ENCODE measurements at regions not wholly inside any gene's neighbourhood (a gene's known extent, or its start where the extent isn't known, plus 50 kb on each side); places are given as distances from the start of the nearest gene placed in this dataset.

- H3K27ac ChIP-seq, result no peak overlapping the region
- H3K4me1 ChIP-seq, result no peaks in the 10 kb centered on the region
- no peak overlapping the region for H3K4me3 ChIP-seq
- DNase-seq (ENCODE audit: low spot score in 2 of 2), result no peak
- no peaks in the 10 kb centered on the region for H3K27me3 ChIP-seq
- TF ChIP-seq CTCF (IDR thresholded peaks at IDR 0.05), result no peak
- H3K36me3 ChIP-seq, result no peaks in the 10 kb centered on the region
- intact Hi-C loops (cut with DNase I), result no loop called here
- no peaks in the 10 kb centered on the region for H3K9me3 ChIP-seq
Measured at GRCh38 chr2:41886757-41887156, 161.1 kb upstream of the PKDCC start.

- Histone ChIP-seq H3K27me3 (no peaks in the 10 kb centered on the region), H3K9me3 (no peaks in the 10 kb centered on the region), H3K4me1 (peaks cover 0 to 13% of the 10 kb centered on the region in 2 donors), H3K27ac (no peak overlapping the region), H3K36me3 (no peaks in the 10 kb centered on the region), H3K4me3 (no peak overlapping the region)
- no peak for TF ChIP-seq CTCF (IDR thresholded peaks at IDR 0.05)
- no peak for DNase-seq (ENCODE audit: low spot score in 2 of 2)
- intact Hi-C loops (cut with DNase I), result no loop called here
Measured at GRCh38 chr2:41890341-41890740, 157.5 kb upstream of the PKDCC start.

- intact Hi-C loops (cut with DNase I), result no loop called here
- Histone ChIP-seq H3K9me3 (no peaks in the 10 kb centered on the region), H3K4me1 (peaks cover 0 to 13% of the 10 kb centered on the region in 2 donors), H3K36me3 (no peaks in the 10 kb centered on the region), H3K27me3 (no peaks in the 10 kb centered on the region), H3K4me3 (no peak overlapping the region), H3K27ac (peak overlapping the region; percentile 43 to 69)
- no peak for TF ChIP-seq CTCF (IDR thresholded peaks at IDR 0.05)
- no peak for DNase-seq (ENCODE audit: low spot score in 2 of 2)
Measured at GRCh38 chr2:41892476-41892875, 155.3 kb upstream of the PKDCC start.

GRCh38 chr2:41894563-41895333 is 153.1 kb upstream of the PKDCC start:
- Histone ChIP-seq H3K27ac (peak overlapping the region in 1 of 2 donors; percentile 71), H3K36me3 (no peaks in the 10 kb centered on the region), H3K4me1 (peaks cover 6 to 28% of the 10 kb centered on the region in 2 donors), H3K9me3 (no peaks in the 10 kb centered on the region), H3K4me3 (no peak overlapping the region), H3K27me3 (no peaks in the 10 kb centered on the region)
- no peak for TF ChIP-seq CTCF (IDR thresholded peaks at IDR 0.05)
- intact Hi-C loops (cut with DNase I), result loop anchor here (5.0 kb wide), 1 partner anchor 48 kb away; no protein-coding TSS in a partner anchor
- DNase-seq (ENCODE audit: low spot score in 2 of 2), result no peak

GRCh38 chr2:41895334-41895664 is 152.5 kb upstream of the PKDCC start:
- DNase-seq (ENCODE audit: low spot score in 2 of 2), result no peak
- peak overlapping the region in 1 of 2 donors; percentile 71 for H3K27ac ChIP-seq
- no peak for TF ChIP-seq CTCF (IDR thresholded peaks at IDR 0.05)
- H3K36me3 ChIP-seq, result no peaks in the 10 kb centered on the region
- peaks cover 6 to 32% of the 10 kb centered on the region in 2 donors for H3K4me1 ChIP-seq
- H3K27me3 ChIP-seq, result no peaks in the 10 kb centered on the region
- H3K4me3 ChIP-seq, result no peak overlapping the region
- intact Hi-C loops (cut with DNase I), result loop anchor here (5.0 kb wide), 1 partner anchor 47 kb away; no protein-coding TSS in a partner anchor
- H3K9me3 ChIP-seq, result no peaks in the 10 kb centered on the region

All from ascending aorta (tissue), 2 donors.